GM13976 (cell line): ENCODE measurements at regions not wholly inside any gene's neighbourhood (a gene's known extent, or its start where the extent isn't known, plus 50 kb on each side); places are given as distances from the start of the nearest gene placed in this dataset.

Source experiments
- DNase-seq: peaks from one replicate; pipeline ENCODE4 v3.0.0; 2012; ENCODE audit warnings: low spot score
- CTCF ChIP-seq: IDR thresholded peaks from 2 replicates; pipeline ENCODE4 v1.5.1; 2012; ENCODE audit warnings: borderline replicate concordance, mild to moderate bottlenecking; ENCODE audit not compliant: insufficient read depth; ENCODE audit errors: extremely low read depth, missing control alignments, control extremely low read depth
- in situ Hi-C: fragments of 300-500 bp; cut with MboI; formaldehyde crosslinking; loops from one replicate; pipeline ENCODE4 v1.12.0; 2022; ENCODE audit warnings: low sequenced_read_pairs, mixed read lengths, inconsistent platforms; ENCODE audit not compliant: unreplicated experiment

- in situ Hi-C loops: no loop called here
- DNase-seq: no peak
- TF ChIP-seq CTCF: no peak
Observed at GRCh38 chr15:29972051-29972450, 110.7 kb upstream of the GOLGA8J start.

- DNase-seq: no peak
- in situ Hi-C loops: no loop called here
- TF ChIP-seq CTCF: no peak
Observed at GRCh38 chr15:29970402-29970695, 112.4 kb upstream of the GOLGA8J start.

GRCh38 chr15:29969562-29970401 is 113.0 kb upstream of the GOLGA8J start:
- no peak for DNase-seq
- in situ Hi-C loops: no loop called here
- no peak for TF ChIP-seq CTCF

GRCh38 chr15:29968895-29969561 is 113.7 kb upstream of the GOLGA8J start:
- TF ChIP-seq CTCF: no peak
- in situ Hi-C loops: no loop called here
- DNase-seq: no peak

GRCh38 chr15:29968099-29968894 is 114.5 kb upstream of the GOLGA8J start:
- no peak for TF ChIP-seq CTCF
- DNase-seq: no peak
- in situ Hi-C loops: no loop called here

- no peak for DNase-seq
- in situ Hi-C loops: no loop called here
- TF ChIP-seq CTCF: no peak
Observed at GRCh38 chr15:29962407-29962806, 120.3 kb upstream of the GOLGA8J start.
